ENCODE measurements at regions not wholly inside any gene's neighbourhood (a gene's known extent, or its start where the extent isn't known, plus 50 kb on each side); places are given as distances from the start of the nearest gene placed in this dataset.

DNA sequence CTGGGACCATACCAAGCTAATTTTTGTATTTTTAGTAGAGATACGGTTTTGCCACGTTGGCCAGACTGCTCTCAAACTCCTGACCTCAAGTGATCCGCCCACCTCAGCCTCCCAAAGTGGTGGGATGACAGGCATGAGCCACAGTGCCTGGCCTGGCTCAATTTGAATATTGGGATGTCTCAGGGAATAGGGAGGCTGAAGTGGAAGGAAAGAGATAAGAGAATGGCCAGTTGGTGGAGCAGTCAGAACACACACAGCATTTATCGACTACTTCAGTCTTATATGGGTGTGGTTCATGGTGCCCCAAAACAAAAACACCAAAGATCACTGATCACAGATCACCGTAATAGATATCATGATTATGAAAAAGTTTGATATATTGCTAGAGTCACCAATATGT, 144.4 kb downstream of the GMNC start:
- no peak for TF ChIP-seq POLR2A (IDR thresholded peaks at IDR 0.05; ENCODE audit: low read depth, low read length)
- no peak for TF ChIP-seq POLR2AphosphoS5 (IDR thresholded peaks at IDR 0.05; ENCODE audit: low read depth, low read length)
- TF ChIP-seq TAF1 (IDR thresholded peaks at IDR 0.05; ENCODE audit: borderline replicate concordance, low read depth, low read length): no peak
